GM18861 (cell line): ENCODE measurements at regions not wholly inside any gene's neighbourhood (a gene's known extent, or its start where the extent isn't known, plus 50 kb on each side); places are given as distances from the start of the nearest gene placed in this dataset.

ENCODE experiments used
- ATAC-seq: cut with Tn5 transposase; IDR thresholded peaks from one replicate; pipeline ENCODE4 v1.9.1; 2021; ENCODE audit not compliant: unreplicated experiment

- no peak for ATAC-seq
These were observed 128.1 kb upstream of the MIS18BP1 start for GRCh38 chr14:45381091-45381490.

- no peak for ATAC-seq
These were observed 124.2 kb upstream of the MIS18BP1 start for GRCh38 chr14:45377166-45377565.

DNA sequence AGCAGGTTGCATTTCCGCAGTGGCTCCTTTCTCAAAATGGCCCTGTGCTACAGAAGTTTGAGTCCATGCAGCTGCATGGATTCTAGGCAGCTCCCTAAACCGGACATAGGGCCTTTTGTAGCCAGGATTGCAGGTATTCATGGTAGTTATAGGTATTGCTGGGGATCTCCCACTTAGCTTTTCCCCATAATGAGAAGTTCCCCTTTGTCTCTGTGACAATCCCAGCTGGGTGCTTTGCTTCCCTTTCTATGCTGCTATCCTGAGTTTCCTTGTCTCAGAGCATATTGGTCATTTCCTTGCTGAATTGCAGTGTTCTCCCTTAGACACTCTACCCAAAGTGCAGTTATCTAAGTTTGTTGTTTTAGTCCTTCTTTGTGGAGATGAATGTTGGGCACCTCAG, 120.9 kb upstream of the MIS18BP1 start:
- no peak for ATAC-seq

- ATAC-seq = no peak
These were observed 111.7 kb upstream of the MIS18BP1 start for GRCh38 chr14:45364565-45365156.

DNA sequence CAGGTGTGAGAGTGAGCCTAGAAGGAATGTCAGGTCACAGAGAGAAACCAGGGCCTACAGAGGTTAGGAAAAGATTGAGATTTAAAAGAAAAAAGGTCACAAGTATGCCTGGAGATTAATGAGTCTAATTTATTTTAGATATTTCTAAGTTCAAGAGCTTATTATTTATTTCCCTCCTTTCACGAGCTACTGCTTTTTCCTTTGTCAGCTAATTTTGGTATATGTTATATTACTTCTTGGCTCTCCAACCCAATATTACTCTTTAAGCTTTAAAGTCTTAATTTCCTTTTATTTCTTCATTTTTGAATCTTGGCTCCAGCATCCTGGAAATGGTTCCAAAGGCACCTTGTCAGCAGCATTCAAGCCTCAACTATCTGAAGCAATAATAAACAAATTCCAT, 109.5 kb upstream of the MIS18BP1 start:
- no peak for ATAC-seq

DNA sequence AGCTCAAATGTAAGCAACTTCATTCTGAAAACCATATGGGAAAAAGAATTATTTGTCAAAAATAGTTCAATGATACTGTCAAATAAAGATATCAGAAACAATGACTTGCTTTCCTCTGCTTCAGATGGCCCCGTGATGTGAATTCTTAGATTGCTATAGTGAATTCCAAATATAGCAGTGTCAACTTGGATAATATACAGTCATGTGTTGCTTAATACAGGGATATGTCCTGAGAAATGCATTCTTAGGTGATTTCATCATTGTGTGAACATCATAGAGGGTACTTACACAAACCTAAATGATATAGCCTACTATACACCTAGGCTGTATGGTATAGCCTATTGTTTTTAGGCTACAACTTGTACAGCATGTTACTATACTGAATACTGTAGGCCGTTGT, 108.7 kb upstream of the MIS18BP1 start:
- no peak for ATAC-seq

DNA sequence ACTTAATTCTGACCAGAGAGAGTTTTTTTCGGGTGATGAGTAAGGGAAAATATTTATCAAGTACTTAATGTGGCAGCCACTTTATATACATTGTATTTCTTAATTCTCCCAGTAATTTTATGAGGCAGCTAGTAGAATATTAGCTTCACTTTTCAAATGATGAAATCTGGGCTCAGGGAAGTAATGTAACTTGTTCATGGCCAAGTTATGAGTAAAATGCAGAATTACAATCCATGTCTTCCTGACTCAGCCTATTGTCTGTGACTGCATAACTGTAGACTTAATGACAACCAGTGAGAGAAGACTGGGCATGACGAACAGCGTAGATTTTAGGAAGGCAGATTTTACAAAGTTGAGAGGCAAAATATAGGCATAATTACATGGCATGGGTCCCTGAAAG, 106.7 kb upstream of the MIS18BP1 start:
- ATAC-seq = no peak

DNA sequence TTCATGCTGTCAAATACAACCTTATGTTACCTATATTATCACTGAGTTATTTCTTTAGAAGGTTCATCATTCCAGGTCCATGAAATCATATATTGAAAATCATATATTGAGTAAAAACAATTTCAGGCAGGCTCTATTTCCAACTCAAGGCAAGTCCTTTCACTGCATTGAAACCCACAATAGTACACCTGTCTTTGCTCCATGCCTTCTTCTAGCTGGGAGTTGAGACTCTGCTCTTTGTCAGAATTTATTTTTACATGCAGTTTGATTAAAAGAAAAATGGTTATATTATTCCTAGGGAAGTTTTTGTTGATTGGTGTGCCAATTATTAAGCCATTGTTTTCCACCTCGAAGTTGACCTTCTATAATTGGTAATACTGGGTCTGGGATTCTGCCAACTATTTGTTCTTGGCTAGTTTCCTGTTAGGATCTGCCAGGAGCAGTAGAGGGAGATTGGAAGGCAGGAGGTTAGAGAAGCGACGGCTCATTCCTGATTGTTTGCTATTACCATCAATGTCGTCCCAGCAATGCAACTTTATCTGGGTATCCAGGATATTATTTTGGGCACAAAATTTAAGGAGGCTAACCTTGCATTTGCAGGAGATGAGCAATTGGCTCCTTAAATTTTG, 79.5 kb upstream of the MIS18BP1 start:
- ATAC-seq = no peak

DNA sequence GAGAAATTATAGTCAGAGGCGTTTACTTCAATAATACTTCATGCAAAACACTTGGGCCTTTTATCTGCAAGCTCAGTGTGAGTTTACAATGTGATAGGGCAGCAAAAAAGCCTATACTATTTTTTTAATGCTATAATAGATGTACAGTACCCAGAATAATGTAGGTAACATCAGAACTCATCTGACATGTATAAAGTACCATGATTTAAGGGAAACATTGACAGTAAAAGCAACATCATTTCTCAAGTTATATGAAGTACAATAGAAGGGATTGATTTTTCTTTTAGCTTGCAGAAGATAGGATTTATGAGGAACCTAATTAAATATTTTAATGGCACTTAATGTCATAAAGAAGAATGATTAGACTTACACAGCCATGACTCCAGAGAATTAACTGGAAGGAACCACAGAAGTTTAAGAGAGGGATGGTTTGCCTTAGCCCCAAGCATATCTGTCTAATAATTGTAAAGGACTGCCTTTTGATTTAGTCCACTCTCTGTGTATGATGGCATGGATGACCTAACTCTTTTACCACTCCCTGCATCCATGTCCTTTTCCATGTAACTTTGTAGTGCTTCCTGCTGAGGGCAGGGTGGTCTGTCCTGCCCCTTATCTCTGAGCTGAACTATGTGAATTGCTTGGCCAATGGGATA, 55.9 kb upstream of the MIS18BP1 start:
- no peak for ATAC-seq
